Cerebellar nuclear complex (tissue), 1 donor: ENCODE measurements at regions not wholly inside any gene's neighbourhood (a gene's known extent, or its start where the extent isn't known, plus 50 kb on each side); places are given as distances from the start of the nearest gene placed in this dataset.

ENCODE experiments used
- DNase-seq, 2 experiments: peaks; one replicate each; lab custom pipeline; 2025; lab: John Stamatoyannopoulos, UW

- no peak for DNase-seq
These were observed 110.4 kb upstream of the RAB27B start for GRCh38 chr18:54717673-54718407.

- DNase-seq = no peak
These were observed 109.9 kb upstream of the RAB27B start for GRCh38 chr18:54718408-54718773.

- no peak for DNase-seq
These were observed 107.7 kb upstream of the RAB27B start for GRCh38 chr18:54720620-54721019.

GRCh38 chr18:54726143-54726542, 102.1 kb upstream of the RAB27B start:
- no peak for DNase-seq

- no peak for DNase-seq
These were observed 94.2 kb upstream of the RAB27B start for GRCh38 chr18:54734059-54734458.

GRCh38 chr18:54736981-54737380, 91.3 kb upstream of the RAB27B start:
- no peak for DNase-seq

- DNase-seq = no peak
These were observed 90.3 kb upstream of the RAB27B start for GRCh38 chr18:54737986-54738385.

GRCh38 chr18:54739476-54739875, 88.8 kb upstream of the RAB27B start:
- DNase-seq = no peak

- no peak for DNase-seq
These were observed 88.0 kb upstream of the RAB27B start for GRCh38 chr18:54740136-54740846.

GRCh38 chr18:54742120-54742519, 86.2 kb upstream of the RAB27B start:
- no peak for DNase-seq

GRCh38 chr18:54742659-54743604, 85.3 kb upstream of the RAB27B start:
- no peak for DNase-seq

- no peak for DNase-seq
These were observed 84.7 kb upstream of the RAB27B start for GRCh38 chr18:54743605-54743995.

GRCh38 chr18:54749291-54749690, 79.0 kb upstream of the RAB27B start:
- no peak for DNase-seq

GRCh38 chr18:54750350-54750749, 77.9 kb upstream of the RAB27B start:
- no peak for DNase-seq

GRCh38 chr18:54752185-54752584, 76.1 kb upstream of the RAB27B start:
- no peak for DNase-seq

- DNase-seq = no peak
These were observed 72.8 kb upstream of the RAB27B start for GRCh38 chr18:54755456-54755855.

- DNase-seq = no peak
These were observed 65.9 kb upstream of the RAB27B start for GRCh38 chr18:54762386-54762785.

- DNase-seq = no peak
These were observed 63.5 kb upstream of the RAB27B start for GRCh38 chr18:54764786-54765185.

GRCh38 chr18:54765636-54766375, 62.5 kb upstream of the RAB27B start:
- DNase-seq = no peak

GRCh38 chr18:54766634-54767033, 61.6 kb upstream of the RAB27B start:
- DNase-seq = no peak

GRCh38 chr18:54767098-54767497, 61.2 kb upstream of the RAB27B start:
- DNase-seq = no peak
